Activated naive CD4-positive, alpha-beta T cell treated with anti-CD3 and anti-CD28 coated beads for 36 hours (primary cell): ENCODE measurements at regions not wholly inside any gene's neighbourhood (a gene's known extent, or its start where the extent isn't known, plus 50 kb on each side); places are given as distances from the start of the nearest gene placed in this dataset.

Source experiments
- CTCF ChIA-PET: fragments of 350-600 bp; sonication (Branson Sonifier 250); formaldehyde crosslinking; loops from one replicate; lab custom pipeline; 2021; ENCODE audit warnings: antibody characterized with exemption; lab: Charles Lee
- DNase-seq: peaks from one replicate; pipeline ENCODE4 v3.0.0-alpha.2; 2020
- H3K27ac Mint-ChIP-seq: one replicate; pipeline ENCODE4 v1.8.0; 2021; ENCODE audit warnings: mild to moderate bottlenecking, mixed read lengths
- H3K27me3 Mint-ChIP-seq: one replicate; pipeline ENCODE4 v1.8.0; 2021; ENCODE audit warnings: low read depth, mixed read lengths
- H3K36me3 Mint-ChIP-seq: one replicate; pipeline ENCODE4 v1.8.0; 2021; ENCODE audit warnings: low read depth, mixed read lengths
- H3K4me1 Mint-ChIP-seq: one replicate; pipeline ENCODE4 v1.8.0; 2021; ENCODE audit warnings: low read depth, mixed read lengths
- H3K4me3 Mint-ChIP-seq: one replicate; pipeline ENCODE4 v1.8.0; 2021; ENCODE audit warnings: mild to moderate bottlenecking, moderate library complexity, mixed read lengths
- H3K9me3 Mint-ChIP-seq: one replicate; pipeline ENCODE4 v1.8.0; 2021; ENCODE audit warnings: mixed read lengths
- intact Hi-C: fragments of 100-400 bp; cut with micrococcal nuclease; formaldehyde crosslinking; loops from one replicate; pipeline ENCODE4 v1.15.1; 2023

- no peak overlapping the region for H3K4me3 Mint-ChIP-seq
- no peak overlapping the region for H3K27ac Mint-ChIP-seq
- peaks cover 56% of the 10 kb centered on the region for H3K4me1 Mint-ChIP-seq
- CTCF ChIA-PET = no interaction called here
- DNase-seq = no peak
- no peaks in the 10 kb centered on the region for H3K36me3 Mint-ChIP-seq
- H3K27me3 Mint-ChIP-seq = peaks cover 15% of the 10 kb centered on the region
- no peaks in the 10 kb centered on the region for H3K9me3 Mint-ChIP-seq
- intact Hi-C loops = no loop called here
Observed at GRCh38 chr1:38558055-38558454, 301.5 kb downstream of the RRAGC start.

DNA sequence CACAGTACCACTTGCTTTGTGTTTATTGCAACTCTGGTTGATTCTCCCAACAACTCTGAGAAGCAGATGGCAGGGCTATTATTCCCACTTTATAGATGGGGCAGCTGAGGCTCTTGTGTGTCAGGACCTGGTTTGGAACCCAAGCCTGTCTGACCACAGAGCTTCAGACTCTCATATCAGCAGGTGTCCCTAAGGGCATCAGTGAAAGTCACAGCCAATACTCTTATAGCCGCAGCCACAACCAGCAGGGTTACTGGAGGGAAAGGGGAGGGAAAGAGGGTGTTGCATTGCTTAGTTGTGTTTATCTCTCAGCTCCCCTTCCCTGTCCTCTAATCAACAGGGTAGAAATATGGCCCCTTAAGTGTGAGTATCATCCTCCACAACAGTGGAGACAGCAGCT lies 304.0 kb downstream of the RRAGC start:
- no peaks in the 10 kb centered on the region for H3K36me3 Mint-ChIP-seq

DNA sequence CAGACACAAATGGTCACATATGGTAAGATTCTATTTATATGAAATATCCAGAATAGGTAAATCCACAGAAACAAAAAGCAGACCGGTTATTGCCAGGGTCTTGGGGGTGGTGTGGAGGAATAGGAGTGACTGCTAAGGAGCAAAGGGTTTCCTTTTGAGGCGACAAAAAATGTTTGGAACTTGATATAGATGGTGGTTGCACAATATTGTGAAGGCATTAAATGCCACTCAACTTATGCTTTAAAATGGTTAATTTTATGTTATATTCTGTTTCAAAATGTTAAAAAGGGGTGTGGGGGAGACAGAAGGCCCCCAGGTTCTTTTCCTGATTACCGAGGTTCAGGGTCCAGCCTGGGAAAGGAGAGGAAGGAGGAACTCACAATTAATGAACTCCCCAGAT lies 304.4 kb downstream of the RRAGC start:
- intact Hi-C loops = no loop called here
- CTCF ChIA-PET = no interaction called here

More for the DNA sequence above, 304.0 kb downstream of the RRAGC start:
- DNase-seq = no peak
- Mint-ChIP-seq H3K27me3 (peaks cover 2% of the 10 kb centered on the region), H3K9me3 (no peaks in the 10 kb centered on the region), H3K4me3 (no peak overlapping the region), H3K4me1 (peaks cover 37% of the 10 kb centered on the region), H3K27ac (no peak overlapping the region)
- CTCF ChIA-PET = interaction anchor here (0.9 kb wide), 1 partner anchor 22 kb away, joined by 3 read pairs; no protein-coding TSS in a partner anchor
- intact Hi-C loops = no loop called here

DNA sequence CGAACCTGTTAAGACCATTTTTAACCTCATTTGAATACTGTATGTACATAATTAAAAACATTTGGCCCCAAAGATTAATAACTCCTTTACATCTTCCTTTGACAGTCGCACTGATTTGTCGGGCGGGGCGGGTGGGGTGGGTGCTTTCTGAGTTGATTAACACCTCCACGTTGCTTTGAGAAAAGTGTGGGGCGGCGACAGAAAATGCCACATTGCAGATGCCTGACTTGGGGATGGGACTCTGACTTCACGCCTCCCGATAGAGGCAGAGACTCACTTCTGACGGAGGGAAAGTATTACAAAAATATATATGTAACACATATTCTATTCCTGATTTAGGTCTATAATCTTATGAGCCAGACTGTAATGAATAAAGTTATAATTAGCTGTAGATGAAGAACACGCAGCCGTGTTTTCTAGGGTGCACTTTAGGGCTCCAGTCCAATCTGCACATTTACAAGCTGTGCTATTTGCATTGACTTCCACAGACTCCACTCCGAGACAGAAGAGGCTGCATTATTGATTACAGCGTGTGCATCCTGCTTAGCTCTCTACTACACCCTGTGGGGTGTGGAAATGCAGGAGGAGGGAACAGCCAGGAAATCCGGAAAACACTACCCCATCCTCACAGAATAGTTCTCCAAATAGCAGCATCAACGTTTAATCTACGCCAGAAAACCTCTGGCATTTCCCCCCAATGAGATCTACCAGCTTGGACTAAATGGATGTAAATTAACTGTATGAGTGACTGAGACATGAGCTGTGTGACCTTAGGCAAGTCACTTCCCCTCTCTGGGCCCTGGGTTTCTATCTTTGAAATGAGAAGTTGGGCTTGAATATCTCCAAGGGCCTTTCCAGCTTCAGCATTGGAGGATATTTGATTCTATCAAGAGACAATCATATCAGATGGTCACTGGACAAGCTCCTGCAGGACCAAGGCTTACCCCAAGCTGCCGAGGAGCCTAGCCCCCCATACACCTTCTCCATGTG lies 308.0 kb downstream of the RRAGC start:
- H3K27ac Mint-ChIP-seq = no peak overlapping the region

More for the DNA sequence above, 304.4 kb downstream of the RRAGC start:
- Mint-ChIP-seq H3K27me3 (peaks cover 2% of the 10 kb centered on the region), H3K4me1 (peaks cover 33% of the 10 kb centered on the region), H3K27ac (no peak overlapping the region), H3K4me3 (no peak overlapping the region), H3K36me3 (no peaks in the 10 kb centered on the region), H3K9me3 (no peaks in the 10 kb centered on the region)
- DNase-seq = no peak

DNA sequence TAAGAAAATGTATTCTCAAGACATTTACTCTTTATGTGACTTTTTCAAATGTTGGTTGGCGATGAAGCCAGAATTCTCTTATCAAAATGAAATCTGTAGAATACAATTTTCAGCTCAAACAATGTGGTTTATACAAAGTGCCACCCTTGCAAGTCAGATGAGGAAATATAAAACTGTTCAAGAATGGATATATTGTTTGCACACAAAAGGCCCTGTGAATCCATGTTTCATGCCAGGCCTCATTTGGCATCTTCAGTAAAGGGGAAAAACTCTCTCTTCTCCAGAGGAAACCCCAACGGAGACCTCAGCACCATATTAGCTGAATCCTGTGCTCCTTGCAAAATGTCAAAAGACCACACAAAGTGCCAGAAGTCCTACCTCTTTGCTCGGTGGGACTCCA lies 310.4 kb downstream of the RRAGC start:
- CTCF ChIA-PET = interaction anchor here (0.7 kb wide), 1 partner anchor 25 kb away, joined by 3 read pairs; no protein-coding TSS in a partner anchor

More for the DNA sequence above, 308.0 kb downstream of the RRAGC start:
- Mint-ChIP-seq H3K9me3 (no peaks in the 10 kb centered on the region), H3K27me3 (peaks cover 2% of the 10 kb centered on the region), H3K36me3 (no peaks in the 10 kb centered on the region), H3K4me3 (no peak overlapping the region), H3K4me1 (peaks cover 3% of the 10 kb centered on the region)
- intact Hi-C loops = no loop called here
- DNase-seq = no peak
- CTCF ChIA-PET = no interaction called here

DNA sequence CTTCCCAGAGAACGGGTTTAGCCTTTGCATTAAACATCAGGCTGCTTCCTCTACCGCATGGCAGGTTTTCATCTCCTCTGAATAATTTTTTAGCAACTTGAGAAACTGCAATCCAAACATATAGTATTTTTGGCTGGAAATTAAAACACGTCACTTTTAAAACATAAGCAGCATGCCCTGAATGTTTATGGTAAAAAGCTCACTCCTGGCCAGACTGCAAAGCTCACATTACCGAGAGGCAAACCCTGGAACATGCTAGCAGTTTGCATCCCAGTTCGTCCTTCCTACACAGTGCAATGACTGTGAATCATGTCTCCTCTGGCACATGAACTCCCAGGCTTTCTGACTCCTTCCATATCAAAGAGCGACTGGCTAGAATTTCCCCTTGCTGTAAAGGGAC lies 312.3 kb downstream of the RRAGC start:
- H3K9me3 Mint-ChIP-seq = no peaks in the 10 kb centered on the region
- no peaks in the 10 kb centered on the region for H3K4me1 Mint-ChIP-seq
- CTCF ChIA-PET = no interaction called here
- no peaks in the 10 kb centered on the region for H3K36me3 Mint-ChIP-seq
- H3K27ac Mint-ChIP-seq = no peak overlapping the region
- peaks cover 5% of the 10 kb centered on the region for H3K27me3 Mint-ChIP-seq
- no peak overlapping the region for H3K4me3 Mint-ChIP-seq
- no peak for DNase-seq
- intact Hi-C loops = no loop called here

More for the DNA sequence above, 310.4 kb downstream of the RRAGC start:
- no peak overlapping the region for H3K27ac Mint-ChIP-seq
- no peak overlapping the region for H3K4me3 Mint-ChIP-seq
- H3K36me3 Mint-ChIP-seq = no peaks in the 10 kb centered on the region
- DNase-seq = no peak
- no peaks in the 10 kb centered on the region for H3K9me3 Mint-ChIP-seq
- H3K4me1 Mint-ChIP-seq = no peaks in the 10 kb centered on the region
- intact Hi-C loops = no loop called here
- H3K27me3 Mint-ChIP-seq = peaks cover 2% of the 10 kb centered on the region

- no peak for DNase-seq
- CTCF ChIA-PET = interaction anchor here (0.6 to 1.2 kb wide), 2 partner anchors 11 to 57 kb away, joined by 3 to 4 read pairs; no protein-coding TSS in a partner anchor
- H3K27me3 Mint-ChIP-seq = peaks cover 4% of the 10 kb centered on the region
- intact Hi-C loops = no loop called here
- H3K4me1 Mint-ChIP-seq = no peaks in the 10 kb centered on the region
- H3K4me3 Mint-ChIP-seq = no peak overlapping the region
- no peaks in the 10 kb centered on the region for H3K9me3 Mint-ChIP-seq
- H3K36me3 Mint-ChIP-seq = no peaks in the 10 kb centered on the region
- no peak overlapping the region for H3K27ac Mint-ChIP-seq
Observed at GRCh38 chr1:38546636-38547035, 312.9 kb downstream of the RRAGC start.

DNA sequence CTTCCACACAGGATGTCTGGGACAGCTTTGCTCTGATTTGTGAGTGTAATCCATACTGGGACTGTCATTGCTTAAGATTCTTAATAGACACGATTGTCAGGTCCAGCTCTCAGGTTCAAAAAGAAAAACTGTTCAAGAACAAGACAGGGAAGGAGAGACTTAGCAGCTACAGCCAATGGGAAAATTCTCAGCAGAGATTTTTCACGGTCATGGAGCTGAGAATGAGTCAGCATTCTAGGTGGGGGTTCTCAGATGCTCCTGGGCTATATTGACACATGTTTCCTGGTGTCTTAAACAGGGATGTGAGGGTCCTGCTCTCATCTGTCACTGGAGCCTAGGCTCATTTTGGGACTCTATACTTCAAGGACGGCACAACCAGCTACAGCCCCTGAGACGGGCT lies 318.3 kb downstream of the RRAGC start:
- H3K27ac Mint-ChIP-seq = no peak overlapping the region
- CTCF ChIA-PET = no interaction called here
- no peaks in the 10 kb centered on the region for H3K4me1 Mint-ChIP-seq
- no peak overlapping the region for H3K4me3 Mint-ChIP-seq
- H3K27me3 Mint-ChIP-seq = peaks cover 7% of the 10 kb centered on the region
- intact Hi-C loops = no loop called here
- no peaks in the 10 kb centered on the region for H3K36me3 Mint-ChIP-seq
- DNase-seq = no peak
- H3K9me3 Mint-ChIP-seq = no peaks in the 10 kb centered on the region

DNA sequence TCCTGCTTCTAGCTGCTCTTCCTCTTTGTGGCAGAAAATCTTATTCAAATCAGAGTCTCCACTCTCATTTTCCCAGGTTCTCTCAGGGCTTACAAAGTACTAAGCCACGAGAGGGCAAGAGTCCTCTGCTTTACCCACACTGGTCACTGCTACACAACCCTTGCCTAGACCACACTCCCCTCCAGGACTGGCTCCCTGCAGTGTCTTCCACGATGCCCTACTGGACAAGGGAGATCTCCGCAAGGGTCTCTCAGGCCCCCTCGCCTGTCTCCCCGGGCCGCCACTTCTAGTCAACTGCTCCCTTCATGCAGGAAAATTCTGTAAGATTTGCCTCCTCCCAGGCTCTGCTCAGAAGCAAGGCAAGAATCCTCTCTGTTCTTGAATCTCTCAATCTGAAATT lies 319.6 kb downstream of the RRAGC start:
- Mint-ChIP-seq H3K27me3 (peaks cover 7% of the 10 kb centered on the region), H3K27ac (no peak overlapping the region), H3K4me1 (peaks cover 2% of the 10 kb centered on the region), H3K9me3 (no peaks in the 10 kb centered on the region), H3K36me3 (no peaks in the 10 kb centered on the region), H3K4me3 (no peak overlapping the region)
- intact Hi-C loops = no loop called here
- CTCF ChIA-PET = no interaction called here
- DNase-seq = no peak

GRCh38 chr1:38538834-38539233 lies 320.7 kb downstream of the RRAGC start:
- H3K27ac Mint-ChIP-seq = no peak overlapping the region
- peaks cover 9% of the 10 kb centered on the region for H3K4me1 Mint-ChIP-seq
- CTCF ChIA-PET = no interaction called here
- no peaks in the 10 kb centered on the region for H3K36me3 Mint-ChIP-seq
- intact Hi-C loops = no loop called here
- no peak for DNase-seq
- H3K9me3 Mint-ChIP-seq = no peaks in the 10 kb centered on the region
- no peak overlapping the region for H3K4me3 Mint-ChIP-seq
- H3K27me3 Mint-ChIP-seq = peaks cover 7% of the 10 kb centered on the region

GRCh38 chr1:38536089-38536488 lies 323.5 kb downstream of the RRAGC start:
- Mint-ChIP-seq H3K36me3 (no peaks in the 10 kb centered on the region), H3K4me1 (peaks cover 19% of the 10 kb centered on the region), H3K4me3 (no peak overlapping the region), H3K27me3 (peaks cover 4% of the 10 kb centered on the region), H3K9me3 (no peaks in the 10 kb centered on the region), H3K27ac (no peak overlapping the region)
- intact Hi-C loops = no loop called here
- DNase-seq = no peak
- CTCF ChIA-PET = interaction anchor here (0.7 kb wide), 1 partner anchor 10 kb away, joined by 3 read pairs; no protein-coding TSS in a partner anchor

- Mint-ChIP-seq H3K27ac (no peak overlapping the region), H3K27me3 (peaks cover 3% of the 10 kb centered on the region), H3K36me3 (no peaks in the 10 kb centered on the region), H3K9me3 (no peaks in the 10 kb centered on the region), H3K4me3 (no peak overlapping the region), H3K4me1 (peaks cover 19% of the 10 kb centered on the region)
- CTCF ChIA-PET = interaction anchor here (1.1 to 1.3 kb wide), 2 partner anchors 21 to 44 kb away, joined by 3 to 4 read pairs; no protein-coding TSS in a partner anchor
- DNase-seq = no peak
- intact Hi-C loops = loop anchor here (1.0 kb wide), 2 partner anchors 25 to 506 kb away; no protein-coding TSS in a partner anchor
Observed at GRCh38 chr1:38534473-38534823, 325.1 kb downstream of the RRAGC start.
